Liver (tissue), 6 donors: ENCODE measurements at regions not wholly inside any gene's neighbourhood (a gene's known extent, or its start where the extent isn't known, plus 50 kb on each side); places are given as distances from the start of the nearest gene placed in this dataset.
"Not testable (repeated sequence)": the region's sequence is repeated elsewhere in the genome, so short reads cannot be mapped to it uniquely, and the experiment has no call there.

ENCODE experiments used
- DNase-seq: peaks from one replicate; pipeline ENCODE4 v3.0.0-alpha.2; 2017; ENCODE audit warnings: low spot score
- H3K27ac ChIP-seq, 2 donors: one replicate each; pipeline ENCODE4 v1.7.0; 2013; ENCODE audit warnings: inconsistent platforms in 2 of 2, low read length in 2 of 2, control low read depth in 1 of 2, low read depth in 1 of 2, mild to moderate bottlenecking in 1 of 2
- H3K27me3 ChIP-seq, 4 donors: one replicate each; pipeline versions ENCODE4 v1.6.1 to v1.7.0; 2013; ENCODE audit warnings: low read length in 3 of 4, inconsistent platforms in 1 of 4, mild to moderate bottlenecking in 1 of 4, moderate library complexity in 1 of 4; ENCODE audit not compliant: control insufficient read depth in 4 of 4, insufficient read depth in 4 of 4
- H3K36me3 ChIP-seq, 4 donors: one replicate each; pipeline versions ENCODE4 v1.6.1 to v1.7.0; 2013; ENCODE audit warnings: low read length in 3 of 4, mild to moderate bottlenecking in 3 of 4, low read depth in 1 of 4, moderate library complexity in 1 of 4; ENCODE audit not compliant: control insufficient read depth in 4 of 4, insufficient read depth in 3 of 4
- H3K4me1 ChIP-seq, 4 donors: one replicate each; pipeline versions ENCODE4 v1.6.1 to v1.7.0; 2013; ENCODE audit warnings: low read length in 3 of 4, mild to moderate bottlenecking in 3 of 4, moderate library complexity in 1 of 4; ENCODE audit not compliant: control insufficient read depth in 4 of 4, insufficient read depth in 4 of 4
- H3K4me3 ChIP-seq, 3 donors: one replicate each; pipeline versions ENCODE4 v1.6.1 to v1.7.0; 2013; ENCODE audit warnings: low read length in 3 of 3, control low read depth in 1 of 3, low read depth in 1 of 3, mild to moderate bottlenecking in 1 of 3
- H3K9ac ChIP-seq, 2 donors: one replicate each; pipeline ENCODE4 v1.7.0; 2013; ENCODE audit warnings: low read length in 2 of 2, mild to moderate bottlenecking in 2 of 2, moderate library complexity in 2 of 2, control low read depth in 1 of 2, low read depth in 1 of 2
- H3K9me3 ChIP-seq, 4 donors: one replicate each; pipeline versions ENCODE4 v1.6.1 to v1.7.0; 2013; ENCODE audit warnings: low read length in 3 of 4; ENCODE audit not compliant: control insufficient read depth in 4 of 4
- WGBS: extraction: QIAGEN DNeasy Blood & Tissue Kit; methylation state at CpG from one replicate; pipeline ENCODE4 v1.1.7; 2013; 5-methylcytosine and 5-hydroxymethylcytosine counted together
- donor health status: healthy.
- donor health status: healthy.
- donor health status: healthy.

- not testable (repeated sequence) for H3K4me1 ChIP-seq, H3K27ac ChIP-seq, H3K27me3 ChIP-seq, DNase-seq, H3K36me3 ChIP-seq, H3K4me3 ChIP-seq, H3K9ac ChIP-seq, H3K9me3 ChIP-seq
- no CpG with 5 or more reads among the region's 6 CpGs for WGBS
Observed at GRCh38 chr21:6123224-6123623, 4398.2 kb upstream of the TPTE start.

- not testable (repeated sequence) for H3K4me1 ChIP-seq, DNase-seq, H3K36me3 ChIP-seq, H3K27ac ChIP-seq, H3K27me3 ChIP-seq, H3K9ac ChIP-seq, H3K4me3 ChIP-seq, H3K9me3 ChIP-seq
- 86% methylated on average over 7 of the region's 24 CpGs for WGBS
Observed at GRCh38 chr21:6125549-6126240, 4395.7 kb upstream of the TPTE start.

GRCh38 chr21:6126976-6127732, 4394.2 kb upstream of the TPTE start:
- not testable (repeated sequence) for H3K9me3 ChIP-seq, H3K4me1 ChIP-seq, H3K36me3 ChIP-seq, H3K4me3 ChIP-seq, H3K27me3 ChIP-seq, H3K27ac ChIP-seq, H3K9ac ChIP-seq, DNase-seq
- WGBS: 90% methylated on average over 23 of the region's 43 CpGs

- H3K9ac ChIP-seq, H3K9me3 ChIP-seq: not testable (repeated sequence)
- WGBS: 32% methylated on average over 2 of the region's 13 CpGs
Observed at GRCh38 chr21:6130734-6131133, 4390.6 kb upstream of the TPTE start.

GRCh38 chr21:6133373-6133772, 4388.0 kb upstream of the TPTE start:
- H3K27me3 ChIP-seq, H3K9ac ChIP-seq, H3K4me1 ChIP-seq, H3K4me3 ChIP-seq, H3K27ac ChIP-seq, H3K36me3 ChIP-seq, H3K9me3 ChIP-seq, DNase-seq: not testable (repeated sequence)
- WGBS: no CpG with 5 or more reads among the region's 11 CpGs

More at GRCh38 chr21:6130734-6131133, 4390.6 kb upstream of the TPTE start:
- H3K27me3 ChIP-seq, H3K4me3 ChIP-seq, H3K4me1 ChIP-seq, DNase-seq, H3K36me3 ChIP-seq, H3K27ac ChIP-seq: not testable (repeated sequence)

GRCh38 chr21:6133852-6134630, 4387.3 kb upstream of the TPTE start:
- 88% methylated on average over 1 of the region's 22 CpGs for WGBS
- DNase-seq, H3K4me1 ChIP-seq, H3K27ac ChIP-seq, H3K36me3 ChIP-seq, H3K4me3 ChIP-seq, H3K9ac ChIP-seq, H3K27me3 ChIP-seq, H3K9me3 ChIP-seq: not testable (repeated sequence)

- WGBS: no CpG with 5 or more reads among the region's 11 CpGs
- DNase-seq, H3K4me3 ChIP-seq, H3K9ac ChIP-seq, H3K9me3 ChIP-seq, H3K4me1 ChIP-seq, H3K27me3 ChIP-seq, H3K27ac ChIP-seq, H3K36me3 ChIP-seq: not testable (repeated sequence)
Observed at GRCh38 chr21:6136732-6137131, 4384.7 kb upstream of the TPTE start.
